ENCODE measurements at regions not wholly inside any gene's neighbourhood (a gene's known extent, or its start where the extent isn't known, plus 50 kb on each side); places are given as distances from the start of the nearest gene placed in this dataset.

GRCh38 chr11:129536338-129536737 lies 160.7 kb downstream of the BARX2 start:
- Mint-ChIP-seq H3K4me1 (no peaks in the 10 kb centered on the region), H3K27ac (no peak overlapping the region), H3K36me3 (ENCODE audit: low read depth) (no peaks in the 10 kb centered on the region), H3K27me3 (ENCODE audit: insufficient read depth) (peaks cover 3% of the 10 kb centered on the region), H3K4me3 (no peak overlapping the region), H3K9me3 (peaks cover 56% of the 10 kb centered on the region)
- Histone ChIP-seq H3K27me3 (ENCODE audit: control insufficient read depth, insufficient read depth, low read length, poor library complexity, severe bottlenecking) (no peaks in the 10 kb centered on the region), H3K4me1 (ENCODE audit: control insufficient read depth, insufficient read depth, low read length) (no peaks in the 10 kb centered on the region), H3K4me3 (ENCODE audit: low read length) (no peak overlapping the region), H3K27ac (ENCODE audit: low read depth, low read length) (no peak overlapping the region), H3K9me3 (ENCODE audit: control insufficient read depth, low read length) (peaks cover 3% of the 10 kb centered on the region), H3K9ac (ENCODE audit: extremely low read depth, low read length, poor library complexity, severe bottlenecking) (no peak overlapping the region), H3K36me3 (ENCODE audit: control insufficient read depth, insufficient read depth, low read length) (no peaks in the 10 kb centered on the region)
- no peak for TF ChIP-seq CTCF (conservative IDR thresholded peaks at IDR 0.05)
- 80 to 100% methylated on average over 1 of the region's 1 CpG for WGBS, 2 experiments (ENCODE audit: insufficient coverage in 1 of 2, insufficient read length in 1 of 2)
- DNase-seq = no peak

GRCh38 chr11:129538323-129538722 lies 162.7 kb downstream of the BARX2 start:
- no peak overlapping the region for H3K27ac Mint-ChIP-seq
- no peak overlapping the region for H3K27ac ChIP-seq (ENCODE audit: low read depth, low read length)
- no peak overlapping the region for H3K4me3 ChIP-seq (ENCODE audit: low read length)
- no peak for DNase-seq
- peaks cover 3% of the 10 kb centered on the region for H3K27me3 Mint-ChIP-seq (ENCODE audit: insufficient read depth)
- no peak overlapping the region for H3K4me3 Mint-ChIP-seq
- H3K9ac ChIP-seq (ENCODE audit: extremely low read depth, low read length, poor library complexity, severe bottlenecking) = no peak overlapping the region
- WGBS, 2 experiments (ENCODE audit: insufficient coverage in 1 of 2, insufficient read length in 1 of 2) = 94 to 95% methylated on average over 2 of the region's 2 CpGs
- H3K4me1 Mint-ChIP-seq = no peaks in the 10 kb centered on the region
- peaks cover 69% of the 10 kb centered on the region for H3K9me3 Mint-ChIP-seq
- no peaks in the 10 kb centered on the region for H3K4me1 ChIP-seq (ENCODE audit: control insufficient read depth, insufficient read depth, low read length)
- H3K36me3 ChIP-seq (ENCODE audit: control insufficient read depth, insufficient read depth, low read length) = no peaks in the 10 kb centered on the region
- no peaks in the 10 kb centered on the region for H3K36me3 Mint-ChIP-seq (ENCODE audit: low read depth)
- TF ChIP-seq CTCF (conservative IDR thresholded peaks at IDR 0.05) = no peak
- no peaks in the 10 kb centered on the region for H3K27me3 ChIP-seq (ENCODE audit: control insufficient read depth, insufficient read depth, low read length, poor library complexity, severe bottlenecking)
- peaks cover 3% of the 10 kb centered on the region for H3K9me3 ChIP-seq (ENCODE audit: control insufficient read depth, low read length)

GRCh38 chr11:129543515-129544290 lies 168.1 kb downstream of the BARX2 start:
- Histone ChIP-seq H3K27me3 (ENCODE audit: control insufficient read depth, insufficient read depth, low read length, poor library complexity, severe bottlenecking) (no peaks in the 10 kb centered on the region), H3K9me3 (ENCODE audit: control insufficient read depth, low read length) (no peaks in the 10 kb centered on the region), H3K4me3 (ENCODE audit: low read length) (no peak overlapping the region), H3K9ac (ENCODE audit: extremely low read depth, low read length, poor library complexity, severe bottlenecking) (no peak overlapping the region), H3K27ac (ENCODE audit: low read depth, low read length) (no peak overlapping the region), H3K36me3 (ENCODE audit: control insufficient read depth, insufficient read depth, low read length) (no peaks in the 10 kb centered on the region), H3K4me1 (ENCODE audit: control insufficient read depth, insufficient read depth, low read length) (no peaks in the 10 kb centered on the region)
- Mint-ChIP-seq H3K4me3 (no peak overlapping the region), H3K4me1 (no peaks in the 10 kb centered on the region), H3K27ac (no peak overlapping the region), H3K27me3 (ENCODE audit: insufficient read depth) (peaks cover 4% of the 10 kb centered on the region), H3K9me3 (peaks cover 39% of the 10 kb centered on the region), H3K36me3 (ENCODE audit: low read depth) (no peaks in the 10 kb centered on the region)
- DNase-seq = no peak
- no peak for TF ChIP-seq CTCF (conservative IDR thresholded peaks at IDR 0.05)
- WGBS, 2 experiments (ENCODE audit: insufficient coverage in 1 of 2, insufficient read length in 1 of 2) = 77 to 100% methylated on average over 1 to 3 of the region's 3 CpGs

Data from endodermal cell (in vitro differentiated cells).